ENCODE measurements at regions not wholly inside any gene's neighbourhood (a gene's known extent, or its start where the extent isn't known, plus 50 kb on each side); places are given as distances from the start of the nearest gene placed in this dataset.

- Histone ChIP-seq H3K4me3 (ENCODE audit: low read depth in 1 of 3, low read length in 3 of 3) (no peak overlapping the region), H3K9ac (ENCODE audit: low read depth in 1 of 2, low read length in 2 of 2) (no peak overlapping the region), H3K4me1 (ENCODE audit: control insufficient read depth in 4 of 4, insufficient read depth in 4 of 4, low read length in 3 of 4) (no peaks in the 10 kb centered on the region), H3K36me3 (ENCODE audit: control insufficient read depth in 4 of 4, insufficient read depth in 3 of 4, low read depth in 1 of 4, low read length in 3 of 4) (no peaks in the 10 kb centered on the region), H3K9me3 (ENCODE audit: control insufficient read depth in 4 of 4, low read length in 3 of 4) (peaks cover 0 to 2% (median 0%) of the 10 kb centered on the region in 4 donors), H3K27me3 (ENCODE audit: control insufficient read depth in 4 of 4, insufficient read depth in 4 of 4, low read length in 3 of 4) (no peaks in the 10 kb centered on the region), H3K27ac (ENCODE audit: low read depth in 1 of 2, low read length in 2 of 2) (no peak overlapping the region)
- no peak for DNase-seq (ENCODE audit: low spot score)
- TF ChIP-seq TAF1 (conservative IDR thresholded peaks at IDR 0.05) (no peak), YY1 (IDR thresholded peaks at IDR 0.05) (no peak), ATF3 (IDR thresholded peaks at IDR 0.05) (no peak), EGR1 (IDR thresholded peaks at IDR 0.05; ENCODE audit: low read depth in 2 of 2) (no peak), RAD21 (IDR thresholded peaks at IDR 0.05) (no peak)
These were observed 595.7 kb upstream of the HS6ST1 start for GRCh38 chr2:128914320-128914719.

GRCh38 chr2:128921751-128922150, 603.1 kb upstream of the HS6ST1 start:
- Histone ChIP-seq H3K9me3 (ENCODE audit: control insufficient read depth in 4 of 4, low read length in 3 of 4) (no peaks in the 10 kb centered on the region), H3K4me1 (ENCODE audit: control insufficient read depth in 4 of 4, insufficient read depth in 4 of 4, low read length in 3 of 4) (no peaks in the 10 kb centered on the region), H3K36me3 (ENCODE audit: control insufficient read depth in 4 of 4, insufficient read depth in 3 of 4, low read depth in 1 of 4, low read length in 3 of 4) (no peaks in the 10 kb centered on the region), H3K27ac (ENCODE audit: low read depth in 1 of 2, low read length in 2 of 2) (no peak overlapping the region), H3K4me3 (ENCODE audit: low read depth in 1 of 3, low read length in 3 of 3) (no peak overlapping the region), H3K9ac (ENCODE audit: low read depth in 1 of 2, low read length in 2 of 2) (no peak overlapping the region), H3K27me3 (ENCODE audit: control insufficient read depth in 4 of 4, insufficient read depth in 4 of 4, low read length in 3 of 4) (no peaks in the 10 kb centered on the region)
- TF ChIP-seq CTCF (IDR thresholded peaks at IDR 0.05; ENCODE audit: low read depth, low read length, missing input control) (no peak), RXRA (IDR thresholded peaks at IDR 0.05) (no peak), MAX (IDR thresholded peaks at IDR 0.05) (no peak), JUND (IDR thresholded peaks at IDR 0.05) (no peak), NR2F2 (IDR thresholded peaks at IDR 0.05) (no peak), FOXA2 (IDR thresholded peaks at IDR 0.05) (no peak), HNF4A (conservative IDR thresholded peaks at IDR 0.05) (no peak), YY1 (IDR thresholded peaks at IDR 0.05) (no peak), ATF3 (IDR thresholded peaks at IDR 0.05) (no peak), SP1 (IDR thresholded peaks at IDR 0.05) (no peak), GABPA (IDR thresholded peaks at IDR 0.05 in 1 of 2, conservative IDR thresholded peaks at IDR 0.05 in 1 of 2) (no peak), TAF1 (conservative IDR thresholded peaks at IDR 0.05) (no peak), HNF4G (IDR thresholded peaks at IDR 0.05) (no peak), EGR1 (IDR thresholded peaks at IDR 0.05; ENCODE audit: low read depth in 2 of 2) (no peak), FOXA1 (IDR thresholded peaks at IDR 0.05) (no peak), REST (IDR thresholded peaks at IDR 0.05) (no peak)
- 16% methylated on average over 2 of the region's 2 CpGs for WGBS
- no peak for DNase-seq (ENCODE audit: low spot score)

Data from liver (tissue), 8 donors.